ENCODE measurements at regions not wholly inside any gene's neighbourhood (a gene's known extent, or its start where the extent isn't known, plus 50 kb on each side); places are given as distances from the start of the nearest gene placed in this dataset.

DNA sequence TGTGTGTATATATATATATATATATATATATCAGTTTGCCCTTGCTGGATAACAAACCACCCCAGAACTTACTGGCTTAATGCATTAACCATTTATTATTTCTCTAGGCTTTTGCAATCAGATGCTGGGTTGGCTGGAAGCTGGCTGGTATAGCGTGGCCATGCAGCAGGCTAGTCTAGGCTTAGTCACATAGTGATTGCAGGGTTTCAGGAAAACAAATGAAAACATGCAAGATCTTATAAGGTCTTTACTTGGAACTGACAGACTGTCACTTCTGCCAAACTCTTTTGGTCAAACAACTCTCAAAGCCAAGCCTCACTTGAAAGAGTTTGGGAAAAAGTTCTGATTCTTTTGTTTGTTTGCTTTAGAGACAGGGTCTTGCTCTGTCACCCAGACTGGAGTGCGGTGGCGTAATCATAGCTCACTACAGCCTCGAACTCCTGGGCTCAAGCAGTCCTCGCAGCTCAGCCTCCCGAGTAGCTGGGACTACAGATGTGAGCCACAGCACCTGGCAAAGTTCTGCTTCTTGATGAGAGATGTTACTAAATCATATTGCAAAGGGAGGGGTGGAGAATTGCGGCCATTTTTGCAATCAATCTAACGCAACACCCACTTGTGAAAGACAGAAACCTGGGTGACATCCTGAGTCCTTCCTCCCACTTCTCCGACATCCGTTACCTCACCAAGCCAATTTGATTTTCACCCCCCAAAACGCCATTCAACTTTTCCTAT lies 58.7 kb upstream of the SMOX start:
- WGBS, 4 donors: 85 to 92% (median 88%) methylated on average over 11 of the region's 11 CpGs
- DNase-seq (no peak), ATAC-seq (no peak)
- Histone ChIP-seq H3K27me3 (no peaks in the 10 kb centered on the region), H3K9me3 (no peaks in the 10 kb centered on the region), H3K36me3 (no peaks in the 10 kb centered on the region), H3K4me1 (peaks cover 0 to 25% (median 3%) of the 10 kb centered on the region in 12 donors), H3K4me3 (no peak overlapping the region), H3K27ac (no peak overlapping the region)
- TF ChIP-seq, protein P1, sequence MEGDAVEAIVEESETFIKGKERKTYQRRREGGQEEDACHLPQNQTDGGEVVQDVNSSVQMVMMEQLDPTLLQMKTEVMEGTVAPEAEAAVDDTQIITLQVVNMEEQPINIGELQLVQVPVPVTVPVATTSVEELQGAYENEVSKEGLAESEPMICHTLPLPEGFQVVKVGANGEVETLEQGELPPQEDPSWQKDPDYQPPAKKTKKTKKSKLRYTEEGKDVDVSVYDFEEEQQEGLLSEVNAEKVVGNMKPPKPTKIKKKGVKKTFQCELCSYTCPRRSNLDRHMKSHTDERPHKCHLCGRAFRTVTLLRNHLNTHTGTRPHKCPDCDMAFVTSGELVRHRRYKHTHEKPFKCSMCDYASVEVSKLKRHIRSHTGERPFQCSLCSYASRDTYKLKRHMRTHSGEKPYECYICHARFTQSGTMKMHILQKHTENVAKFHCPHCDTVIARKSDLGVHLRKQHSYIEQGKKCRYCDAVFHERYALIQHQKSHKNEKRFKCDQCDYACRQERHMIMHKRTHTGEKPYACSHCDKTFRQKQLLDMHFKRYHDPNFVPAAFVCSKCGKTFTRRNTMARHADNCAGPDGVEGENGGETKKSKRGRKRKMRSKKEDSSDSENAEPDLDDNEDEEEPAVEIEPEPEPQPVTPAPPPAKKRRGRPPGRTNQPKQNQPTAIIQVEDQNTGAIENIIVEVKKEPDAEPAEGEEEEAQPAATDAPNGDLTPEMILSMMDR (IDR thresholded peaks at IDR 0.05): no peak
- no peak for TF ChIP-seq POLR2A (IDR thresholded peaks at IDR 0.05)
- intact Hi-C loops (cut with DNase I): loop anchor here in 8 of 10 donors (5.0 to 10.0 kb wide), 7 partner anchors 73 to 415 kb away; partner anchors contain the start of genes PANK2 (in 2 of the 8), CENPB (in 1 of the 8), RNF24 (in 1 of the 8) and SIGLEC1 (in 1 of the 8)

DNA sequence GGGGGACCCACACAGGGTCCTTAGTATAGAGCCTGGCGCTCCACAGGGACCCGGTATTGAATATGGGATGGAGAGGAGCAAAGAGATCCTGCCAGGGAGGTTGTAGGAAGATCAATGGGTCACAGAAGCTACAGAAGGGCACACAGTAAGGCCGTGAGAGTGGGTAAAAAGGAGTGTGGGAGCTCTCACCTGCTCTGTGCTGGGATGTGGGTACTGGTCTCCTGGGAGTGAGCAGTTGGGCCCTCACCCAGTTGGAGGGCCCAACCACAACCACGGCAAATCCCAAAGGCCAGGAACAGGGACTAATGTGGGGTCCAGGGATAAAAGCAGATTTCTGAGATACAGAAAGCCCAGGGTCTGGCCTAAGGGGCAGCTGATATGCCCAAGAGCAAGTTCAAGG lies 59.9 kb upstream of the SMOX start:
- no peak overlapping the region for H3K27ac ChIP-seq
- H3K27me3 ChIP-seq: no peaks in the 10 kb centered on the region
- no peak overlapping the region for H3K4me3 ChIP-seq
- intact Hi-C loops (cut with DNase I): loop anchor here in 8 of 10 donors (5.0 to 10.0 kb wide), 6 partner anchors 71 to 411 kb away; partner anchors contain the start of genes PANK2 (in 2 of the 8), CENPB (in 1 of the 8), RNF24 (in 1 of the 8) and SIGLEC1 (in 1 of the 8)
- no peak for ATAC-seq
- TF ChIP-seq, protein P1 (IDR thresholded peaks at IDR 0.05): no peak
- TF ChIP-seq POLR2A (IDR thresholded peaks at IDR 0.05): no peak
- DNase-seq: no peak
- peaks cover 0 to 31% (median 5%) of the 10 kb centered on the region in 12 donors for H3K4me1 ChIP-seq
- H3K9me3 ChIP-seq: no peaks in the 10 kb centered on the region
- 91 to 97% (median 96%) methylated on average over 4 of the region's 4 CpGs for WGBS, 4 donors
- H3K36me3 ChIP-seq: no peaks in the 10 kb centered on the region

DNA sequence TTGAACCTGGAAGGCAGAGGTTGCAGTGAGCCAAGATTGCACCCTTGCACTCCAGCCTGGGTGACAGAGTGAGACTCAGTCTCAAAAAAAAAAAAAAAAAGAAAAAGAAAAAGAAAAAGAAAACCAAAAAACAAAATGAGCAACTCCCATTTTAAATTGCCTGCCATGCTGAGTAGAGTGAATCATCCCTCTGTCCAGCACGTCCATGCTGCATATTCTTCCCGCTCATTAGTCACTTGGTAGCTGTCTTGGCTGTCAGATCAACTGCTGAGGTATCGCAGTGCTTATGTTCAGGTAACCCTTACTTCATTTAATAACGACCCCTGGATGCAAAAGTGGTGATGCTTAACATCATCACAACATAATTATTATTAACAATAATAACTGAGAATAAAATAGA lies 60.7 kb upstream of the SMOX start:
- intact Hi-C loops (cut with DNase I): loop anchor here in 8 of 10 donors (5.0 to 10.0 kb wide), 6 partner anchors 71 to 411 kb away; partner anchors contain the start of genes PANK2 (in 2 of the 8), CENPB (in 1 of the 8), RNF24 (in 1 of the 8) and SIGLEC1 (in 1 of the 8)
- ATAC-seq: no peak
- Histone ChIP-seq H3K36me3 (no peaks in the 10 kb centered on the region), H3K4me3 (no peak overlapping the region), H3K27me3 (no peaks in the 10 kb centered on the region), H3K27ac (no peak overlapping the region), H3K9me3 (no peaks in the 10 kb centered on the region), H3K4me1 (peaks cover 0 to 39% (median 8%) of the 10 kb centered on the region in 12 donors)
- 68 to 92% (median 82%) methylated on average over 4 of the region's 4 CpGs for WGBS, 4 donors
- DNase-seq: no peak
- TF ChIP-seq, protein P1 (IDR thresholded peaks at IDR 0.05): no peak
- TF ChIP-seq POLR2A (IDR thresholded peaks at IDR 0.05): no peak

Data from heart left ventricle (tissue), 16 donors.